BE2C (cell line): ENCODE measurements at regions not wholly inside any gene's neighbourhood (a gene's known extent, or its start where the extent isn't known, plus 50 kb on each side); places are given as distances from the start of the nearest gene placed in this dataset.

Experiments used
- DNase-seq: peaks from one replicate; pipeline ENCODE4 v3.0.0-alpha.2; 2020
- H3K27me3 ChIP-seq: fragments of 250-450 bp; sonication (Bioruptor Pico); 2 replicates; pipeline ENCODE4 v1.5.1; 2020; ENCODE audit warnings: mild to moderate bottlenecking
- H3K36me3 ChIP-seq: fragments of 250-450 bp; sonication (Bioruptor Pico); 2 replicates; pipeline ENCODE4 v1.5.1; 2020; ENCODE audit warnings: mild to moderate bottlenecking
- H3K4me1 ChIP-seq: fragments of 250-450 bp; sonication (Bioruptor Pico); 2 replicates; pipeline ENCODE4 v1.5.1; 2020
- H3K4me3 ChIP-seq: 2 replicates; pipeline ENCODE4 v1.5.1; 2011; ENCODE audit warnings: low read depth, low read length
- H3K9me3 ChIP-seq: fragments of 250-450 bp; sonication (Bioruptor Pico); 2 replicates; pipeline ENCODE4 v1.5.1; 2020
- CTCF ChIP-seq: IDR thresholded peaks from 2 replicates; pipeline ENCODE4 v1.5.1; 2012; ENCODE audit warnings: mild to moderate bottlenecking, low read depth, low read length

GRCh38 chr3:83926291-83926690, 1032.5 kb upstream of the CADM2 start:
- H3K4me1 ChIP-seq, result no peaks in the 10 kb centered on the region
- H3K27me3 ChIP-seq, result no peaks in the 10 kb centered on the region
- H3K36me3 ChIP-seq, result no peaks in the 10 kb centered on the region
- H3K4me3 ChIP-seq, result no peak overlapping the region
- peaks cover 3% of the 10 kb centered on the region for H3K9me3 ChIP-seq
- no peak for TF ChIP-seq CTCF
- DNase-seq, result no peak

- DNase-seq, result peak; percentile 75
- Histone ChIP-seq H3K27me3 (no peaks in the 10 kb centered on the region), H3K9me3 (peaks cover 3% of the 10 kb centered on the region), H3K36me3 (no peaks in the 10 kb centered on the region), H3K4me3 (no peak overlapping the region), H3K4me1 (no peaks in the 10 kb centered on the region)
- peak; percentile 65 for TF ChIP-seq CTCF
Measured at GRCh38 chr3:83928391-83928790, 1030.4 kb upstream of the CADM2 start.

GRCh38 chr3:83928903-83929302, 1029.9 kb upstream of the CADM2 start:
- peaks cover 3% of the 10 kb centered on the region for H3K9me3 ChIP-seq
- H3K36me3 ChIP-seq, result no peaks in the 10 kb centered on the region
- no peaks in the 10 kb centered on the region for H3K27me3 ChIP-seq
- TF ChIP-seq CTCF, result no peak
- no peak overlapping the region for H3K4me3 ChIP-seq
- DNase-seq, result no peak
- H3K4me1 ChIP-seq, result no peaks in the 10 kb centered on the region

GRCh38 chr3:83934192-83935021, 1024.4 kb upstream of the CADM2 start:
- Histone ChIP-seq H3K36me3 (no peaks in the 10 kb centered on the region), H3K4me3 (no peak overlapping the region), H3K9me3 (peaks cover 3% of the 10 kb centered on the region; the same call in 1 of the 2 replicates), H3K4me1 (no peaks in the 10 kb centered on the region), H3K27me3 (no peaks in the 10 kb centered on the region)
- no peak for DNase-seq
- TF ChIP-seq CTCF, result no peak

GRCh38 chr3:83938491-83938890, 1020.3 kb upstream of the CADM2 start:
- no peaks in the 10 kb centered on the region for H3K27me3 ChIP-seq
- no peaks in the 10 kb centered on the region for H3K36me3 ChIP-seq
- no peaks in the 10 kb centered on the region for H3K4me1 ChIP-seq
- TF ChIP-seq CTCF, result no peak
- H3K4me3 ChIP-seq, result no peak overlapping the region
- DNase-seq, result no peak
- H3K9me3 ChIP-seq, result no peaks in the 10 kb centered on the region

- Histone ChIP-seq H3K27me3 (no peaks in the 10 kb centered on the region), H3K36me3 (no peaks in the 10 kb centered on the region), H3K9me3 (no peaks in the 10 kb centered on the region), H3K4me3 (no peak overlapping the region), H3K4me1 (no peaks in the 10 kb centered on the region)
- no peak for TF ChIP-seq CTCF
- DNase-seq, result no peak
Measured at GRCh38 chr3:83941990-83942745, 1016.6 kb upstream of the CADM2 start.
